ENCODE measurements at regions not wholly inside any gene's neighbourhood (a gene's known extent, or its start where the extent isn't known, plus 50 kb on each side); places are given as distances from the start of the nearest gene placed in this dataset.

DNA sequence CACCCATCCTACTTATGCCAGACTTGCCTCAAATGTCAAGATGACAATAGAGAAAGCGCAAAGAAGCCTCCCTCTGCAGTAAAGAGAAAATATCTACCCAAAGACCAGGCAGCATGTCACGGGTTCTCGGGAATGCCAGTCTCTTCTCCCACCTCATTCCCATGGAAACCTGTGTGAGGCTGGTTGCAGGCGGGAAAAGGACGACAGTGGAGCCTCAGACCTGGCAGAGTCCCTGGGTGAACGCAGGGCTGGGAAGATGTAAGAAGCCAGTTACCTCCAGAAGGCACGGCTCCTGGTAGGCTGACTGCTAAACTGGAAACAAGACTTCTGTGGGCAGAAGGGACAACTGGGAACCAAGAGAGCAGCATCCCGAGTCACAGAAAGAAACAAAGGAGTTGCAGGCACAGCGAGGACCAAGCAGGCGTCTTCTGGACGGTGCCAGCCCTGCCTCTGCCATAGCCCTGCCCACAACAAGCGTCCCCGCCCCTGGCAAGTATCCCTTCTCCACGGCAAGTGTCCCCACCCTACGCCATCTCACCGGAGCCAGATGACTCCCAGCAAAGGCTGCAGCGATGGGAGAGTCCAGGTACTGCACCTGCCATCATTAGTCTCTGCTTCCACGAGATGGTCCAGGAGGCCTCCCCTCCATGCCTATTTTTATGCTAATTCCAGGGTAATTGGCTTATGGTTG is 440.8 kb upstream of the MYT1L start:
- no peak for DNase-seq (ENCODE audit: low spot score)
- no peak for FAIRE-seq

DNA sequence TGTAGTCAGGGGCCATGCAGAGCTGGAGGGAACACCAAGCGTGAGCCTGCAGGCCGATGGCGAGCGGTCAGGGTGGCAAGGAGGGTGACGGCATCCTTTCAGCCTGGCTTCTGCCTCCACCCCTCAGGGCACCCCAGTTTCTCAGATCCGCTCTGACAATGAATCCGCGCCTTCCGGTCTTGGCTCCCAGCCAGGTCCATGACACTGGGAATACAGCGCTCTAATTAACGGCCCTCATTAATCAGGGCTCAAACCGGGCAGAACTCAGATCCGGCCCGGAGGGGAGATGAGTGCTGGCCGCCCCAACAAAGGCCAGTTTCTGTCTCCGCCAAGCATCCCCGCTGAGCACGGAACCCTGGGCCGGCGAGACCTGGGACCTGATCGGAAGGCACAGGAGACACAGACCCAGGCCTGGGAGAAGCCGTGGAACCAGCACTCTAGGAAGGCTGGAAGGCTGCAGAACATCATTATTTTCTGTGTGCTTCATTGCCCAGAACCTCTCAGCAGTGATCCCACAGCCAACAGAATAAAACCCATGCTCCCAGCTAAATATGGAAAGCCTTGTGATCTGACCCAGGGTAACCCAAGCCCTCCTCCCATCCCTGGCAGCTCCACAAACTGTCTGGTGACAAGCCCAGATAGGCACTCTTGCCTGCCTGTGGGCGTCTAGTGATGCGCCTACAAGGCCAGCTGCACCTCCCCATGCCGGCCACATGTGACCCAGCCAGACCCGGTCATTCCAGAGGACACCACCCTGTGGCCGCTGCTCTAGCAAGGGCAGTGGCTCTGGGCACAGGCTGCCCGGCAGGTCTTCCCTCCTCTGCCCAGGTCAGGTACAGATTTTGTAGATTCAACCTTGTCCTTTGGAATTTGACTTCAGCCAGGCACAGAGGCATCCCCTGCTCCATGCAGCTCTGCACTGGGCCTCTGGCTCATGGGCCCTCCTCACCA is 438.7 kb upstream of the MYT1L start:
- DNase-seq (ENCODE audit: low spot score) (no peak), FAIRE-seq (no peak)

DNA sequence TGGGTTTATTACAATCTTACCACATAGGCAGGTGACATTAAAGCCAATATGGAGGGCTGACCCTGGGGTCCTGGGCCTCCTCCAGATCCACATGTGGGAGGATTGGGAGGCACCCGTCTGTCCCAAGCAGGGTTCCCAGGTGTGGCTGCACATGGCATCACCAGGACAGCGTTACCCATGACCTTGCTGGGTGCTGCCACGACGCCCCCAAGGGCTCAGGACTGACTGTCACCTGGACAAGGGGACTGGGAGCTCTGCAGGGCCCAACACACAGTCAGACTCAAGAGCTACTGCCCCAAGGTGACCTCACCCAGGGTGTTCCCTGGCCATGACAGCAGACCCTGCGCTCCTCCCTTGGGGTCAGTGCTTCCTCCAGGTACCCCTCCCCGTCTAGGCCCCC is 437.4 kb upstream of the MYT1L start:
- DNase-seq (ENCODE audit: low spot score) (no peak), FAIRE-seq (no peak)

DNA sequence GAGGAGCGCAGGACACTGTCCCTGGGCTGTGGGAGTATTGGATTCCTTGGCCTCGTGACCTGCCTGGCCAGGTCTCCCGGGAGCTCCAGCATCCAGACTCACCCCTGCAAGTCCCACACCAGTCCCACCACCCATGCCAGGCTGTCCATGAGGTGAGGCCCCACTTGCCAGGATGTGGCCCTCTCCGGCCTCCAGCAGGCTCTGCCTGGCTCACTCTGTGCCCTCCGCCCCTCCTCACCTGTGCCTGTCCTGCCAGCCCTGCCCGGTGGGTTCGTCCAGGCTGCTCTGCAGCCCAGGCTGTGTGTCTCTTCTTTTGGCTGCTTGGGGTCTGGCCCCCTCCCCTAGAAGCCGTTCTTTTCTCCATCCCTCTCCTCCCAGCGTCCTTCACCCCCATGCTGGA is 436.8 kb upstream of the MYT1L start:
- no peak for FAIRE-seq
- DNase-seq (ENCODE audit: low spot score) = no peak

DNA sequence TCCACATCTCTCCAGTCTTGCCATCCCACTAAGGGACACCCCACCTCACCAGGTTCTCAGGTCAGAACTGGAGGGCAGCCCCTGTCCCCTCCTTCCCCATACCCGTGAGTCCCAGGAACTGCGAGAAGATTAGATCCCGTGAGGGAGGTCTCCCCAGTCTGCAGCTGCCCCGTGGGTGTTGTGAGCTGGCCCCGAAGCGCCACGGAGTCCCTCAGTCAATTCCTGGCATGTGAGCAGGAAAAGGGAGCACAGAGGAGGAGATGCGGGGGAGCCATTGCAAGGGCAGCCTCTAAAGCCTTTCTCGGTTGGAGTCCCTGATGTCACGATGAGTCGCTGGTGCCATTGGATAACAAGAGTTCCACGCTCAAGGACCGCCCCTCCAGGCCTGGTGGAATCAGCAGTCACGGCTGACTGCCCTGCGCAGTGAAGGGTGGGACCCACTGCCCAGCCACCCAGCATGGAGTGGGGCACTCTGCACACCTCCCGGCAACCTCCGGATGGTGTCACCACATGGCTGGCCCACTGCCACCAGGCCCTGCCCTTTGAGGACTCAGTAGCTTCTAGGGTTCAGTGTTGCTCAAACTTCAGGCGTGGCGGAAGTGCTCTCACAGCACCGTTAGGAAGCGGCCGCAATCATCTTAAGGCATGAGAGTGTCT is 434.9 kb upstream of the MYT1L start:
- DNase-seq (ENCODE audit: low spot score) (no peak), FAIRE-seq (no peak)

DNA sequence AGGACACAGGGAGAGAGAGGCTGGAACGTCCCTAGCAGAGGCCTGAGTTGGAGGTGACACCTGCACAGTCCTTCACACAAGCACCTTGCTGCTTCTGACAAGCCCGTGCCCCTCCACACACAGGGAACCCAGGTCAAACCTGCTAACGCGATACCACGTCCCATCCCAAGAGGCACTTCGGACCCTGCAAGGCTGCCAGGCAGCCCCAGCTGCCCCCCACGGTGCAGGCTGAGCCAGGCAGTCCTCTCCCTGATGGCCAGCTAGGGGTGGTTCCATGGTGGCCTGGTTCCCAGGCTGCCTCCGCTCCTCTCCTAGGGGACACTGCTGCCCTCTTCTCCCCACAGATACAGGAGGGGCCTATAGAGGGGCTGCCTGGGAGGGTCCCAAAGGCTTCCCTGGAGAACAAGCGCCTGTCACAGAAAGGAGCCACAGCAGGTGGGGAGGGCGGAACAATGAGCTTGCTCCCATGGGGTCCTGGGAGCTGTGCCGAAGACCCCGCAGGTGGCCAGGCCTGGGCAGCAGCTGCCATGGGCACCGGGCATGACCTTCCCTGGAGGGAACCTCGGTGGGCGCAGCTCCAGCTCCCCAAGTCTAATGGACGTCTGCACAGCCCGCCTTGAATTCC is 434.2 kb upstream of the MYT1L start:
- DNase-seq (ENCODE audit: low spot score) = no peak
- FAIRE-seq = no peak

DNA sequence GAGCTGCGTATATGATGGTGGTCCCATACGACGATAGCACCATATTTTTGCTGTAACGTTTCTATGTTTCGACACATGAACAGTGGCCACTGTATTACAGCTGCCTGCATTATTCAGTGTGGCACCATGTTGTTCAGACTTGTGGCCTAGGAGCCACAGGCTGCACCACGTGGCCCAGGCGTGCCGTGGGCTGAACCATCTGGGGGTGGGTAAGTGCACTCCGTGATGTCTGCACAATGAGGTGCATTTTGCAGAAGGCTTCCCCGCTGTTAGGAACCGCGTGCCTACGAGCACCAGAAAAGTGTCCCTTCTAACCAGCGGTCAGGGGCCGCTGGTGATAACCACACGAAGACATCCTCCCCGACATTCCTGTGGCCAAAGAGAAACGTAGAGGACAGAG is 433.7 kb upstream of the MYT1L start:
- FAIRE-seq = no peak
- no peak for DNase-seq (ENCODE audit: low spot score)

DNA sequence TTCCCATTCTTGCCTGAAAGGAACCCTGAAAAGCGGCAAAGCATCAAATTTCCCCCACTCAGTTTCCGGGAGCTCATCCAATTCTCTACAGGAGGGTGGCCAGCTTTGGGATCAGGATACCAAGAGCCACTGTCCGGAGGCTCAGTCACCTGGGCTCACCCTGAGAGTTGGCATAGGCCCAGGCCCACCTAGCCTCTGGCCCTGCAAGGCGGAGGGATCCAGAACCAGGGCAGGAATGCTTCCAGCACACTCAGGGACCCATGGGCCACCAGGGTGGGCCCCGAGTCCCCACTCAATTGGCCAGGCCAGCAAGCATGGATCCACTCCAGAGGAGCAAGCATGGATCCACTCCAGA is 432.9 kb upstream of the MYT1L start:
- FAIRE-seq = no peak
- no peak for DNase-seq (ENCODE audit: low spot score)

DNA sequence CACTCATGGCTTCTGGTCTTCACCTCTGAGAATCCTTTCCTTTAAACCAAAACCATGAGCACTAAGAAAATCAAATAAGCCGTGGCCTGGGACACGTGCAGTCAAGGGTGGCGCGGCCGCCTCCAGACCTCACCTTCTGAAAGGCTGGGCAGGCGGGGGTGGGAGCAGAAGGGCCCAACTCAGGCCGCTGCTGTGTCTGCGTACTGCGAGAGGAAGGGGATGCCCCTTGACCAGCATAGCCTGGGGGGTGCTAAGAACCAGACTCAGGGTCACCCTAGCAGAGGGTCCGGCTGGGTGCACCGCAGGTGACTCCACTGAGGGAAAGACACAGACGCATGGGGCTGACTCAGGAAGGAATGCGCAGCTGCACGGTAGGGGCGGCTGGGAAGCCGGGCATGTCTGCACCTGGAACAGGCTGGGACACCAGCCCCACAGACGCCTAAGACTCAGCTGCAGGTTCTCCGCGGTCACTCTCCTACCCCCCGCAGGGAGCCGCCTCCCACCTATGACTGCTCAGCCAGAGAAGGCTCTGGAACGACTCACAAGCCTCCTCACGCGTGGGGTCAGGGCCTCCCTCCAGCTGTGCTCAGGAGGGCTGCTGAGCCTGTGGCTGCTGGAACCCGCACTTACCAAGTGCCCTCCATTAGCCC is 432.4 kb upstream of the MYT1L start:
- no peak for FAIRE-seq
- no peak for DNase-seq (ENCODE audit: low spot score)

DNA sequence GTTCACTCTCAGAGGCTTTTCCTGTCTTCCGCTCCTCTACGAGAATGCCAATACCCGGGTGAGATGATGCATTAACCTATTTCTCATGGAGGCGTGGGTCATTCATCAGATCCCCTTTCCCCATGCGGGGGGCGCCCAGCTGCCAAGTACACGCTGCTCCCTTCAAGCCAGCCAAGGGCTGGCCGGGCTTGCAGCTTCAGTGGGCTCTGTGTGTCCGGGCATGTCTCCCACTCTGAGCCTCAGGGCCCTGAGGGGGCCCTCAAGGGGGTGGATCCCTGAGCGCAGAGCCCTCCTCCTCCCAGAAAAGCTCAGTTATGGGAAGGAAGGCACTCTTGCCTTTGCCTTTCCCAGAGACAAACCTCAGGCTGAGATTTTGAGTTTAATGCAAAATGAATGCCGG is 431.8 kb upstream of the MYT1L start:
- DNase-seq (ENCODE audit: low spot score) (no peak), FAIRE-seq (no peak)

DNA sequence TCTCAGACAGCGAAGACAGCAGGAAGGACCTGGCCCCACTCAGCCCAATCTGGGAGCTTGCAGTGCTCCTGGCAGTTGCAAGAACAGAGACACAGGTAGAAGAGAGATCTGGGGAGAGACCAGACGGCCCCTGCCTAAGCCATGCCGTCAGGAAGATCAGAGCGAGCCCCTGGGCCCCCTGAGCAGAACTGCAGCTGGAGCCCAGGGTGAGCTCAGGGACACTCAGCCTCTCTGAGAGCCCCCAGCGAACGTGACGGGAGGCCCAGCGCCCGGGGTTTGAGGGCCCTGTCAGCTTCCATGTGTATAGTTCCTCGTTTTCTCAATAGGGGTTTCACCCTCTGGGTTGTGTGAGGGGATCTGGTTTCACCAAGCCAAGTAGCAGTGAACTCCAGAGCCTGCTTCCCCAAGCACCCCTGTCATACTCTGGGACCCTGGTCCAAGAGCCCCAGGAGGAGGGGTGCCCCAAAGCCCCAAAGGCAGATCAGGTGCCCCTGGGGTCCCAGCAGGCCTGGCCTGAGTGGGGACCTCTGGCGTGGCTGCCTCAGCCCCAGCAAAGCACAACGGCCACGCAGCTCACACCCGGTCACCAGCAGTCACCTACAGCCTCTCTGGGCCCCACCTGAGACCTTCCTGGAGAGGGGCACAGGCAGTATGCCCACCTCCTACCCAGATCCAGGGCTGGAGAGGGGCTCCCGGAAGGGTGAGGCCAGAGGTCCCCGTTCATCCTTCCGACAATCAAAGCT is 431.3 kb upstream of the MYT1L start:
- DNase-seq (ENCODE audit: low spot score) (no peak), FAIRE-seq (no peak)

DNA sequence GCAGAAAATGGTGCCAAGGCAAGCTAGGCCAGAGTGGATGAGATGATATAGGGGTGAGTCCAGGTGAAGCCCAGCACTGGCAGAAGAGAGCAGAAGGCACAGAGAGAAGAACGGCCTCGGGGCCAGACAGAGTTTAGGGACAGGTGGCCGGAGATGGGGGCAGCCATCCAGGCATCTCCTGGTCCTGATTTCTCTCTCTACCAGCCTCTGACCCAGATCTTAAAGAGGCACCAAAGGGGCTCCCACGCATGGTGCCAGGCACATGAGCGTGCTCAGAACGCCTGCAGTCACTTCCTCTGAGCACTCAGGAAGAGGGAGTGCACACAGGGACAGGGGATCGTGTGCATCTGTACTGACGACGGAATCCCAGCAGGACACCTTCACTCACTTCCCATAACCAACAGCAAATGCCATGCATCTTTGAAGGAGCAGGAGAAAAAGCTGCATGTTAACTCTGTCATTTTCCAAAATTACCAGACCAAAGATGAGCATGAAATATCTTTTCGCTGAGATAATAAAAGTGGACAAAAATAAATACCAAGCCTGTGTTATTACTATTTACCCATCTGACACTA is 427.8 kb upstream of the MYT1L start:
- DNase-seq (ENCODE audit: low spot score) (no peak), FAIRE-seq (no peak)

DNA sequence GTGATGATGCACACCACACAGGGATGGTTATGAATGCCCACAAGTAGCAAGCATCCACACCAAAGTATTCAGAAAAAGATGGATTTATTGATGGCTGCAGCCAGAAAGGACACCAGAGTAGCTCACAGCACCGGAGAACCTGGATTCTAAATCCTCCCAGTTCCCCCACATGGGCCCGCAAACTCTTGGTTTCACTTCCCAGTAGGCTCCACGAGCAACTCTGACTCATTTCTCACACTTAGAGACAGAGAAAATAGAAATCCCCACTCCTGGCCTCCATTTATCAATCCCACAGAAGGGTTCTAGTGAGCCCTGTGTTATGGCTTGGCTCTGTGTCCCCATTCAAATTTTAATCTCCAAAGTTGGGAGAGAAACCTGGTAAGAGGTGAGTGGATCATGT is 426.7 kb upstream of the MYT1L start:
- DNase-seq (ENCODE audit: low spot score) = no peak
- no peak for FAIRE-seq

DNA sequence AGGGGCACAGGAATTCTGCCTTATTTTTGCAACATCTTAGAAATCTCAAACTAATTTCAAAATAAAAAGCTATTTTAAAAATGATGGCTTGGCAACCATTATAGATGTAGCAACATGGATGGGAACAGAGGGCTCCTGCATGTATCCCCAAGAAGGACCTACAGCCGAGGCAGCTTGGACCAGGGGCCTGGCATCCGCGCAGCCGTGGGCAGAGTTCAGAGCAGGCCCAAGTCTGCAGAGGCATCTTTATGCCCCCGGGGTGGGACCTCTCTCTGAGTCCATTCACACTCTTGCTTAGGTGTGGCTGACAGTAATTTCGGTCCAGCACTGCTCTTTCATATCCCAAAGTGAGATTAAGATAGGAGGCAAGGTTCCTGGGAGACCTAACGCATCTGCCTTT is 425.8 kb upstream of the MYT1L start:
- DNase-seq (ENCODE audit: low spot score) = no peak
- FAIRE-seq = no peak

DNA sequence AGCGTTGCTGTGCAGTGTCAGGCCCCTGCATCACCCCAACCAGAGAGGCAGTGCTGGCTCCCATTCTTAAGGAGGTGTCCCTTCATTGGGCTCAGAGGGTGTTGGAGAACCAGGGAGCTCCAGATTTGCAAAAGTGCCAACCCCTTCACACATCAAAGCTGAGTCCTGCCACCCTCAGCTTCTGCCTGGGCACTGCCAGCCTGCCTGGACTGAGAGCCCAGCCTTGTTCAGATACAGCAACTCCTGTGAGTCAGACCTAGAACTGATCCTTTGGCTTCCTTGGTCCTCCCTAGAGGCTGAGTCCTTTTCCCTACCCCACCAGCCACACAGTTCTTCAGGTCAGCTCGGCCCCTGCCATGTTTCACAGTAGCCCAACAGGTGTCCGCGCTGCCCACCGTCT is 424.9 kb upstream of the MYT1L start:
- no peak for FAIRE-seq

DNA sequence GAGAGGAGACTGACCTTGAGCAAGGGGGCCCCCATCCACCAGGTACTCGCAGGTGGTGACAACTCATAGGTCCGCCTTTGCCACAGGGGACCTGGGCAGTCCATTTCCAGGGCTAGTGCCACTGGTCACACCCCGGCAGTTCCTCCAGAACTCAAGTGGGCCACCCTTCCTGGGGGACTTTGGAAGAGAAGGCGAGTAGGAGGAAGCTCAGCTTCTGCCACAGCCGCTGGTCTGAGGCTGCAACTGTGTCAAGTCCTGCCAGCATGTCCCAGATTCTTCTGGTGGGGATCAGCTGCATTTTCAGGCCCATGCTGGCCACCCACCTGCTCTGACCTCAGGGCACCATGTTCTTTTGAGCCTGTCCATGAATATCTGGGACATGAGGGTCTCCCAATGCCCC is 423.9 kb upstream of the MYT1L start:
- FAIRE-seq = no peak
- DNase-seq (ENCODE audit: low spot score) = no peak

More for the DNA sequence above, 424.9 kb upstream of the MYT1L start:
- DNase-seq (ENCODE audit: low spot score) = no peak

DNA sequence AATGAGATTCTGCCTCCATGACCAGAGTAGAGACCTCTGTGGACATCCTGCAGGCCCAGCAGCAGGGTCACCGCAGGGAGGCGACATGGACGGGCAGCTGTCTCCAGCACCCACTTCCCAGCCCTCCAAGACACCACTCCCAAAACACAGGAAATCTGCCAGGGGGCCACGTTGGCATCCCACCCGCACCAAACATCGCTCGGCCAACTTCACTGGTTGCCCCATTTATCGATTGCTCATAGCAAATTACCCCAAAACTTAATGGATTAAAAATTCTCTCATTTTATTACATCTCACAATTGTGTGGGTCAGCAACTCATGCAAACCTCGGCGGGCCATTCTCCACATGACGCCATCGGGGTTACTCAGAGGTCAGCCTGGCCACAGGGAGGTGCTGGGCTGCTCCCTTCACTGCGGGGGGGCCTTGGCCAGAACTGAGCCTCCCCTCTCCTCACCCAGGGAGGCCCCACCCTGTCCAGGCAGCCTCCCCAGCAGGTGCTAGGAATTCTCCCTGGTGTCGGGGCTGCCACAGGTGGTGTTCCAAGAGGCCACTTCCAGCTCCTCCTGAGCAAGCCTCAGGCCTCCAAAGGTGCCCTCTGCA is 420.7 kb upstream of the MYT1L start:
- FAIRE-seq = no peak
- DNase-seq (ENCODE audit: low spot score) = no peak

DNA sequence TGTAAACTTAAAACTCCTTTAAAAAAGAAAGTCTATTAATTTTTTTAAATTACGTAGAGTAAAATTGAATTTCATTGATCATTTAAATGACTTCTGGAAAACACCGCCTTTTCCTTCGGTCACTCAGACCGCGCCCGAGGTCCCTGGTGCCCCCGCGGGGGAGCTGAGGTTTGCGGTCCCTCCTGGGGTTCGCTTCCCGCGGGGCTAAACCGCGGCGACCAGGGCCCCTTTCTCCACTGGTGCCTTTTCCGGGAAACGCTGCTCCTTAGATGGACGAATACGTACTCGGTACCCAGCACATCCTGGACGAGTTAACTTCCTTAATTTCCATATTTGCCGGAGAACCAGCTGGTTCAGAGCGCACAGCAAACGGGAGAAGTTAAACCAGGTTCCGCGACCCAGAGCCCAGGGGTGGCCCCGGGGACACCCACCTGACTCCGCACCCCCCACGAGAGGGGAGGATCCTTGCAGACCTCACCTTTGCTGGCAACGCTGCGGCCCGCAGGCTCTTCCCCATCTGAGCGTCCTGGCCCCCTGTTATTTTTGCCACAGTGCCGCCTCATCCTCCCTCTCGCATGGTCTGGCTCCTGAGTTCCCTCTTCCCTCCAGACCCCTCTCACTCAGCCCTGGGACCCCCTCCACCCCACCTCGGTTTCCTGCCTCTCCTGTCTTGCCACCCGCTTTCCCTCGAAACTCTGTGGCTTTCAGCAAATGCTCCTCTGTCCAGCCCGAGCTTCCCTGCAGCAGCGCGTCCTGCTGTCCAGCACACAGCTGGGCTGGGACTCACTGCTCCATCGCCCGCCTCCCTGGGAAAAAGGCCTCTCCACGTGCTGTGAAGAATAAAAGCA is 420.0 kb upstream of the MYT1L start:
- FAIRE-seq (no peak), DNase-seq (ENCODE audit: low spot score) (no peak)

DNA sequence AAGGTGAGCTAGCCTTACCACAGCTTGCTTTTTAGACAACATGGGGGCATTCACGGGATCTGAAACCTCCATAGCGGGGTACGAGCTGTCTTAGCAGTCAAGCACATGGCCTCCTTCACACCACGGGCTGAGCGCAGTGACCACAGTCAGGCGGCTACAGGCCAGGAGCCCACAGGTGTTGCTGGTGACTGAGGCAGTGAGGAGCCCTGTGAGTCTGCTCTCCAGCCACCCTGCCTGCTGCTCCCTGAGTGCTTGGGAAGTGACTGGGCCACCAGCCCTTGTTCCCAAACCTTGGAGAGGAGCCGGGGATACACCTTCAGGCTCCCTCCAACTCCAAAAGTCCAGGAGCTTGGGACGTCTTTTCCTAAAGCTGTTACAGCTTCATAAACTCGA is 418.1 kb upstream of the MYT1L start:
- FAIRE-seq (no peak), DNase-seq (ENCODE audit: low spot score) (no peak)
